ENCODE measurements at regions not wholly inside any gene's neighbourhood (a gene's known extent, or its start where the extent isn't known, plus 50 kb on each side); places are given as distances from the start of the nearest gene placed in this dataset.
A peak's percentile ranks its signal among the peaks of the same experiment; 100 is the strongest.

DNA sequence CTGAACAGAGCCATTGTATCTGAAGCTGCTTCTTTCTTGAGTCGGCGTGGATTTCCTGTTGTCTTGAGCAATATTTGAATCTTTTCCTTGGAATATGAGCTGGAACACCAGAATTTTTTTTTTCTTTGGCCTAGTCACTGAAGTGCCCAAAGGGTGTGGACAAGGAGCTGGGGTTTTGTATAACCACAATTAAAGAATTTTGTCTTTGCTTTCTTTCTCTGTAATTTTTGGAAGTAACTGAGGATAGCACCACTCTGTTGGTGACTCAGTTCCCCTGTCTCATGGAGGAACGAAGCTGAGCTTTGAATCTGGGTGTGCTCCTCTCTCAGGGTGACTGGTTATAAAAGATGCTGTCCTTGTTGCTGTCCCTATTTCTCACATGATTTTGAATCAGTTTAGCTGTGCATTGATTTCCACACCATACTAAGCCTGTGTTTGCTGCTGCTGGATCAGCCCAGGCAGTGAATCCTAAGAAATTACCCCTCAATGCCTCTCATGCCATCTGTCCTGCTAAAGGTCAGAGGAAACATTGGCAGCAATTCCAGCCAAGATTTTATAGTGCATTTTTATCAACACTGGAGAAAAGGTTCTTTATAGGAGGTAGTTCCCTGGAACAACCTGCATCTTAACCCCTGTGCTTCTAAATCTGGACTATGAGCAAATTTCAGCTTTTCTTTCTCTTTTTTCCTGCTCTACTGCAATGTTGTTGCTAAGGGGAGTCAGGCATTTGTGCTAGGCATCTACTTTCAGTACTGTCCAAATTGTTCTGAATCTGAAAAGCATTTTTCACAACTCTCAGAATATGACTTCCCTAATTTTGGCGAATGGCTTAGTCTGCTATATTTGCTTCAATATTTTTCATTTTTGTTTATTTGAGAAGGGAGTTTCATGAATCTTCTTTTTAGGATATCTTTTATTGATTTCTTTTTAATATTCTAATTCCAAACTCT is 540.8 kb downstream of the SOX6 start:
- DNase-seq (ENCODE audit: low spot score), result no peak

- no peak for DNase-seq (ENCODE audit: low spot score)
Measured at GRCh38 chr11:15816260-15816871, 540.0 kb downstream of the SOX6 start.

DNA sequence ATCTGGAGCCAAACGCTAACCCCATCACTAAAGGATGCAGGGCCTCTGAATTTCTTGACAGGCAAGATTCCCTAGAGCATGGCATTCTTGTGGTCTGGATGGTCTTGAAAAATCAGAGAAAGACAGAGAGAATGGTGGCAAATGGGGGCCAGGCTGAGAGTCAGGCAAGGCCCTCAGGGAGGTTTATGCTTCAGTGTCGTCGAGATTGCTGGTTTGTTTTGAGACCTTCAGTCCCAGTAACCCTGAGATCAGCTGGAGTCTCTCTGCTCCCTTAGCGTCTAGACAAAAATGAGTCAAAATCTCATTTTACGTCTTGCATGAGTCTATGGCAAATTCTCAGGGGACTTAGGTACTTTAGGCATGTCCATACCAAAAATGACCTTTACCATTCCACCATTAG is 539.3 kb downstream of the SOX6 start:
- no peak for DNase-seq (ENCODE audit: low spot score)

GRCh38 chr11:15818132-15818842 is 538.1 kb downstream of the SOX6 start:
- DNase-seq (ENCODE audit: low spot score), result no peak

DNA sequence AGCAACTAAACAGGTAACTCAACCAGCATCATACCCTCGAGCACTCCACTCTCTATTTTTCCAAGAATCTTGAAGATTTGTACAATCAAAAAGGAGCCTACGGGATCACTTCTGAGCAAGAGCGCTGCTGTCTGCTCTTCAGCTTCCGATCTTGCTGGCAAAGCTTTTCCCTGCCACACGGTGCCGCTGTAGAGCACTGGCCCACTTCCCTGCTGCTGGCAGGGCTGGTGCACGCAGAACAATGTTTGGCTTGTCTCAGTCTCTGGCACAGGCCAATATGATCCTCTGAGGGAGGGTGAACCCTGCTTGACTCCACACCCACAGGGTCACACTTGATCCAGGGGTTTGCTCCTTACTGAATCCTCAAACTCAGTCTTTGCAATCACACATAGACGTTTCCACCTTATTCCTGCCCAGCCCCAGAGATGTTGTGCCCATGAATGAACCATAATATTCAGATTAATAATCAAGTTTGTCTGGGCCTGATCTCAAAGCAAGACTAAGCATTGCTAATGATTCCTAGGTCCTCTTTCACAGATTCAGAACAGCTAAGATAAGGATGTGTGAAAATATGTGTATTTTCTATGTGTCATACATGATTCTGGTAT is 536.6 kb downstream of the SOX6 start:
- peak; percentile 23 for DNase-seq (ENCODE audit: low spot score)

DNA sequence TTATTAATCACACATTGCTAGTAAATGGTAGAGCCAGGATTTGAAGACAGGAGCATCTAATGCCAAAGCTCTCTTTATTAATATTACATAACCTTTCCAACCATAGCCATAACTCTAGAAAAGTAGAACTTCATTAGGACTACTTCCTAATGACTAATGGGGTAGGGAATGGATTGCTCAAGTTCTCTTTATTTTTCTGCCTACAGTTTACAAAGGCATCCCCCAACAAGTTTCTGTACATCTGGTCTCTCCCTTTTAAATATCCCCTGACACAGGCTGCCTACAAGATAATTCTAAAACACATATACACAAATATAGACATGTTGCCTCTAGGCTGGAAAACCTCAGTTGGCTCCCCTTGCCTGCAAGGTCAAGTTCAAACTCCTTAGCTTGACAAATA is 534.9 kb downstream of the SOX6 start:
- no peak for DNase-seq (ENCODE audit: low spot score)

DNA sequence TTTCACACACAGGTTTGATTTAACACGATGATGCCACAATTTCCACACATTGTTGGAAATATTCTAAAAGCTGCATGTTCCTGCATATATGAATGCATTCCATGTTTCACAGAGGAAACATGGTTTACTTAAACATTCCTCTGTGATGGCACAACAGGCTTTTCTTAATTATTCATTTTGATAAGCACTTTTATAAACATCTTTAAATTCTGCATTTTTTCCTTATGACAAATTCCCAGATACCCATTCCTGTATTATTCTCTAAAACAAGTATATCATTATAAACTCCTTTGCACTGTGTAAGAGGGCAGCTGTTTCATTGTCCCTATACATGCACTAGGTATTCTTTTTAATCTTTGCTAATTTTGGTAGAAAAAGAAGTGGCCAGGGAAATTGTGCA is 532.3 kb downstream of the SOX6 start:
- no peak for DNase-seq (ENCODE audit: low spot score)

DNA sequence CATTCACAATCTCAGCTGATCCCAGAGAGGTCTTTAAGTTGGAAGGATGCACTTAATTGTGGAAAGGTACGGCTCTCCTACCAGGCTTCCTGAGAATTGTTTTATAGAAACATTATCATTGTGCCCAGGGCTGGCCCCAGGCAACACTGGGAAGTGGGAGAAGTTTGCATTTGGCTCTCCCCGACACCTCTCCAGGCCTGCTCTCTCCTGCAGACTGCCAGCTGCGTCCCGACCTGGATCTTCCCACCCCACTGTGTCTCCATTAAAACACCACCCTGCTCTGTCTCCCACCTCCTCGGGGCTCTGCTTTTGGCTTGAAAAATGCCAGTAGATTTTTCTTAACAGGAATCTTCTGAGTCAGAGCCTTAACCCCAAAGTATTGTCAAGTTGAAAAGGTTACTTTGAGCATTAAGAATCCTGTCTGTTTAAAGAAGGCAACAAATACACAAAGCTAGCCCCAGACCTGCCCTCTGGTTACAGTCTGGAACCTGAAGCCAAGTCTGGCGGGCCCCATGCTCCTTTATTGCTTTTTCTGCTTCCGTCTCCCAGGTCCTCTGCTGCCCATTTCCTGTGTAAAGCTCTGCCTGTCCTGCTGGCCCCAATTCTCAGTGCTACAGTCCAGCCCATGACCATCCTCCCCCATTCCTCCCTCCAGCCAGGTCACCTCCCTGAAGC is 530.2 kb downstream of the SOX6 start:
- DNase-seq (ENCODE audit: low spot score), result no peak

GRCh38 chr11:15826826-15827225 is 529.5 kb downstream of the SOX6 start:
- DNase-seq (ENCODE audit: low spot score), result peak; percentile 6

- no peak for DNase-seq (ENCODE audit: low spot score)
Measured at GRCh38 chr11:15828215-15828853, 528.0 kb downstream of the SOX6 start.

DNA sequence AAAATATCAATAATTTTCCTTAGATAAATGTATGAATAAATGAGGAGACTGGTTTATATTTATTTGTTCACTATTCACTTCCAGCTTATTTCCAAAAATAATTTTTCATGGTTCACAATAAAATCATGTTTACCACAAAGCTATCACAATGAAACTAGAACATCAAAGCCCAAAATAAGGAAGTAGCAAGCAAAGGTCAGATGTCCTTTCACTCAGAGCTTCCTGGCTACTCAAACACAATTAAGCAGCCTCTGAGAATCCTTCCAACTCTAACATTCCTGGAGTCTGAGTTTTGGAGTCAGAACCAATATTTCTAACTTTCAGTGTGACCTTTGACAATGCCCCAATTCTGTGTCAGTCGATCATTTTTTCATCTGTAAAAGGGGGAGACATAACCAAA is 527.0 kb downstream of the SOX6 start:
- no peak for DNase-seq (ENCODE audit: low spot score)

- no peak for DNase-seq (ENCODE audit: low spot score)
Measured at GRCh38 chr11:15830741-15831428, 525.5 kb downstream of the SOX6 start.

DNA sequence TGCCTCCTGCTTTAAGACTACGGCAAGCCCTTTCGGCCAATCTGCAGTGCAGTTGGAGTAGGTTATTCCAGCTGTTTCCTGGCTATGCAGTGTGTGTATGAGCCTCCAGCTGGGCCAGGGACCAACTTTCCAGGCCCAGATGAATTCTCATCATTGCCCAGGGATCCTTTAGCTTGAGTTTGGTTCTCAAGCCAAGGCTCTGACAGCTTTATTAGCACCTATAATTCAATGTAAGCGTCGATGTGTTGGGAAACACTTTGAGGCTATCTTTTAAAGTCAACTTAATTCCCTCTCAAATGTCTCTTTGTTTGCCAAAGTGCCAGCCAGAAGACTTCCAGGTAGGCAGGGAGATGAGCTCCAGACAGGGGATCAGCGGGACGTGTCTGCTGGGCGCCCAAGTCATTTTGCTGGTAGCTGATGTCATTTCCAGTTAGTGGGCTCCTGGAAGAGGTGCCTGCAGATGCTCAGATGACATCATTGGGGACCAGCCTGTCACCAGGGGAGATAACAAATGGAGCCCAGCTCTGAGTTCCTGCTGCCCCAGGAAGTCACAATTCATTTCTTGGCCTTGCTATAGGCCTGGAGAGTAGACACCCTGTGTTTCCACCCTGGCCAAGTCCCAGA is 520.4 kb downstream of the SOX6 start:
- DNase-seq (ENCODE audit: low spot score), result no peak

GRCh38 chr11:15836795-15837194 is 519.6 kb downstream of the SOX6 start:
- DNase-seq (ENCODE audit: low spot score), result no peak

GRCh38 chr11:15837901-15838489 is 518.4 kb downstream of the SOX6 start:
- DNase-seq (ENCODE audit: low spot score), result no peak

DNA sequence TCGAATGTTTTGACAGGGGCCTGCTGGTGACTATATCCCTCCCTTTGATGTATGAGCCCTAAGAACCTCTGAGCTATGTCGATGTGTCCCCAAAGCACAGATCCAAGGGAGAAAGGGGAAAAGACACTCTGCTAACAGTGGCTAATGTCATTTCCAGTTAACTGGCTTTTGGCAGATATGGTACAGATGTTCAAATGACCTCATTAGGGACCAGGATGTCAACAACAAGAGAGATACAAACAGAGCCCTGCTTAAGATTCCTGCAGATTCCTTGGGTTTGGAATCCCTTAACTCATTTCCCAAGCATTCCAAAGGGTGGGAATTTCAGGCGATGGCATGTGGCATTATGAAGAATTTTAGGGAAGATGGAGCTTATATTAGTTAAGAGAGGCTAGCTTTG is 517.3 kb downstream of the SOX6 start:
- no peak for DNase-seq (ENCODE audit: low spot score)

DNA sequence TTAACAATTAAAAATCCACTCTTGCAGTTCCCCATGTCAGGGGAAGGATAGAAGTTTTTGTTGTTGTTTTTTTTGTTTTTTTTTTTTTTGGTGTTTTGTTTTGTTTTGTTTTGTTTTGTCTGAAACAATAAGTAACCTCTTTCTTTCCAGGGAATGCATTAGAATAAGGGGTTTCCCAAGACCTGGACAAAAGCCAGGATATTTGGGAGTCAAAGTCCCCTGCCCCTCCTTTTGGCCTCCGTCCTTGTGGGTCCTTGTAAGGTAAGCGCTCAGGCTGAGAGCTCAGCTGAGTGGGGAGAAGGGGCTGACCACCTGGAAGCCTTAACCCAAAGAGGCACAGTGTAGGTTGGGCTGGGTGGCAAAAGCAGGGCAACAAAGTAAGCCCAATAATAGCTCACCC is 515.4 kb downstream of the SOX6 start:
- DNase-seq (ENCODE audit: low spot score), result no peak

- DNase-seq (ENCODE audit: low spot score), result no peak
Measured at GRCh38 chr11:15841931-15842740, 514.2 kb downstream of the SOX6 start.

GRCh38 chr11:15843309-15843872 is 513.0 kb downstream of the SOX6 start:
- no peak for DNase-seq (ENCODE audit: low spot score)
